GM19452 (cell line): ENCODE measurements at regions not wholly inside any gene's neighbourhood (a gene's known extent, or its start where the extent isn't known, plus 50 kb on each side); places are given as distances from the start of the nearest gene placed in this dataset.

Experiments used
- ATAC-seq: cut with Tn5 transposase; IDR thresholded peaks from one replicate; pipeline ENCODE4 v1.9.1; 2021; ENCODE audit not compliant: unreplicated experiment

- ATAC-seq: no peak
Measured at GRCh38 chr1:193312432-193312831, 126.0 kb upstream of the B3GALT2 start.

- no peak for ATAC-seq
Measured at GRCh38 chr1:193311226-193311948, 125.0 kb upstream of the B3GALT2 start.

GRCh38 chr1:193310564-193310963 lies 124.2 kb upstream of the B3GALT2 start:
- no peak for ATAC-seq

- no peak for ATAC-seq
Measured at GRCh38 chr1:193309936-193310475, 123.6 kb upstream of the B3GALT2 start.

GRCh38 chr1:193308438-193308837 lies 122.0 kb upstream of the B3GALT2 start:
- ATAC-seq: no peak

- no peak for ATAC-seq
Measured at GRCh38 chr1:193306430-193306829, 120.0 kb upstream of the B3GALT2 start.
